HG03520 (cell line): ENCODE measurements at regions not wholly inside any gene's neighbourhood (a gene's known extent, or its start where the extent isn't known, plus 50 kb on each side); places are given as distances from the start of the nearest gene placed in this dataset.

Experiments
- ATAC-seq: cut with Tn5 transposase; IDR thresholded peaks from one replicate; pipeline ENCODE4 v1.9.1; 2021; ENCODE audit warnings: mild to moderate bottlenecking, moderate library complexity; ENCODE audit not compliant: unreplicated experiment

GRCh38 chr3:176737480-176738110 is 459.7 kb downstream of the TBL1XR1 start:
- no peak for ATAC-seq

GRCh38 chr3:176734146-176734545 is 463.1 kb downstream of the TBL1XR1 start:
- no peak for ATAC-seq

GRCh38 chr3:176724394-176724759 is 472.9 kb downstream of the TBL1XR1 start:
- ATAC-seq: no peak

- no peak for ATAC-seq
Measured at GRCh38 chr3:176723758-176724393, 473.4 kb downstream of the TBL1XR1 start.

- ATAC-seq: no peak
Measured at GRCh38 chr3:176714034-176714433, 483.2 kb downstream of the TBL1XR1 start.

- no peak for ATAC-seq
Measured at GRCh38 chr3:176712191-176712590, 485.1 kb downstream of the TBL1XR1 start.

- no peak for ATAC-seq
Measured at GRCh38 chr3:176699288-176699687, 498.0 kb downstream of the TBL1XR1 start.

- ATAC-seq: no peak
Measured at GRCh38 chr3:176697284-176697889, 499.9 kb downstream of the TBL1XR1 start.

GRCh38 chr3:176696816-176697215 is 500.5 kb downstream of the TBL1XR1 start:
- ATAC-seq: no peak

- no peak for ATAC-seq
Measured at GRCh38 chr3:176692966-176693785, 504.1 kb downstream of the TBL1XR1 start.

GRCh38 chr3:176692199-176692965 is 504.9 kb downstream of the TBL1XR1 start:
- ATAC-seq: no peak

- no peak for ATAC-seq
Measured at GRCh38 chr3:176690083-176690869, 507.0 kb downstream of the TBL1XR1 start.

GRCh38 chr3:176687754-176688153 is 509.5 kb downstream of the TBL1XR1 start:
- no peak for ATAC-seq

- ATAC-seq: no peak
Measured at GRCh38 chr3:176683382-176683781, 513.9 kb downstream of the TBL1XR1 start.

GRCh38 chr3:176663837-176664831 is 533.1 kb downstream of the TBL1XR1 start:
- no peak for ATAC-seq

- ATAC-seq: no peak
Measured at GRCh38 chr3:176663387-176663786, 533.9 kb downstream of the TBL1XR1 start.

GRCh38 chr3:176661432-176661964 is 535.8 kb downstream of the TBL1XR1 start:
- ATAC-seq: no peak

- ATAC-seq: no peak
Measured at GRCh38 chr3:176655404-176656094, 541.7 kb downstream of the TBL1XR1 start.
